Colonic mucosa (tissue), 4 donors: ENCODE measurements at regions not wholly inside any gene's neighbourhood (a gene's known extent, or its start where the extent isn't known, plus 50 kb on each side); places are given as distances from the start of the nearest gene placed in this dataset.

Experiments
- DNase-seq: peaks from one replicate; pipeline ENCODE4 v3.0.0-alpha.2; 2020
- H3K27ac ChIP-seq: fragments of 200-600 bp; one replicate; pipeline ENCODE4 v1.8.0; 2021
- H3K27me3 ChIP-seq: fragments of 200-600 bp; one replicate; pipeline ENCODE4 v1.8.0; 2021
- H3K36me3 ChIP-seq: fragments of 200-600 bp; one replicate; pipeline ENCODE4 v1.8.0; 2021
- H3K4me1 ChIP-seq: fragments of 200-600 bp; one replicate; pipeline ENCODE4 v1.8.0; 2021; ENCODE audit warnings: mild to moderate bottlenecking
- H3K4me3 ChIP-seq: fragments of 200-600 bp; one replicate; pipeline ENCODE4 v1.8.0; 2021
- H3K9ac ChIP-seq, 2 donors: one replicate each; pipeline ENCODE4 v1.7.0; 2013; ENCODE audit warnings: control low read depth in 2 of 2, low read depth in 2 of 2, low read length in 2 of 2
- H3K9me3 ChIP-seq: fragments of 200-600 bp; one replicate; pipeline ENCODE4 v1.8.0; 2021
- CTCF ChIP-seq: fragments of 200-600 bp; IDR thresholded peaks from one replicate; pipeline ENCODE4 v1.8.0; 2022; ENCODE audit warnings: antibody characterized with exemption, mild to moderate bottlenecking
- intact Hi-C: fragments of 100-400 bp; cut with DNase I; formaldehyde crosslinking; loops from one replicate; pipeline ENCODE4 v1.14.1; 2022
- donor health status: healthy.
- donor health status: DM: no; HTN: no; CAD: no.
- donor health status: DM: no; HTN: no; CAD: no.

GRCh38 chr17:77453613-77454241, 313.0 kb downstream of the SEC14L1 start:
- no peak for TF ChIP-seq CTCF
- Histone ChIP-seq H3K4me3 (peak overlapping the region; percentile 54), H3K9ac (peak overlapping the region; percentile 22 to 67), H3K36me3 (no peaks in the 10 kb centered on the region), H3K4me1 (peaks cover 23% of the 10 kb centered on the region), H3K9me3 (no peaks in the 10 kb centered on the region), H3K27me3 (no peaks in the 10 kb centered on the region), H3K27ac (peak overlapping the region; percentile 88)
- intact Hi-C loops: no loop called here
- DNase-seq: peak; percentile 72

GRCh38 chr17:77454242-77455095, 313.7 kb downstream of the SEC14L1 start:
- H3K9me3 ChIP-seq: no peaks in the 10 kb centered on the region
- H3K4me1 ChIP-seq: peaks cover 20% of the 10 kb centered on the region
- intact Hi-C loops: no loop called here
- H3K27me3 ChIP-seq: no peaks in the 10 kb centered on the region
- DNase-seq: no peak
- TF ChIP-seq CTCF: no peak
- peak overlapping the region; percentile 34 for H3K4me3 ChIP-seq
- H3K9ac ChIP-seq: peak overlapping the region; percentile 22 to 67
- peak overlapping the region; percentile 88 for H3K27ac ChIP-seq
- no peaks in the 10 kb centered on the region for H3K36me3 ChIP-seq

GRCh38 chr17:77455111-77455890, 314.5 kb downstream of the SEC14L1 start:
- Histone ChIP-seq H3K9ac (peak overlapping the region; percentile 56 to 67), H3K9me3 (no peaks in the 10 kb centered on the region), H3K27ac (peak overlapping the region; percentile 88), H3K36me3 (no peaks in the 10 kb centered on the region), H3K4me3 (peak overlapping the region; percentile 34), H3K4me1 (peaks cover 18% of the 10 kb centered on the region), H3K27me3 (no peaks in the 10 kb centered on the region)
- TF ChIP-seq CTCF: no peak
- DNase-seq: no peak
- intact Hi-C loops: no loop called here

GRCh38 chr17:77455891-77456260, 315.1 kb downstream of the SEC14L1 start:
- Histone ChIP-seq H3K4me3 (no peak overlapping the region), H3K36me3 (no peaks in the 10 kb centered on the region), H3K9ac (peak overlapping the region in 1 of 2 donors; percentile 8), H3K4me1 (peaks cover 21% of the 10 kb centered on the region), H3K9me3 (no peaks in the 10 kb centered on the region), H3K27me3 (no peaks in the 10 kb centered on the region), H3K27ac (peak overlapping the region; percentile 88)
- no peak for TF ChIP-seq CTCF
- no peak for DNase-seq
- intact Hi-C loops: no loop called here

GRCh38 chr17:77456271-77456950, 315.6 kb downstream of the SEC14L1 start:
- no peaks in the 10 kb centered on the region for H3K36me3 ChIP-seq
- peak overlapping the region; percentile 88 for H3K27ac ChIP-seq
- peak overlapping the region; percentile 1 to 7 for H3K9ac ChIP-seq

More at GRCh38 chr17:77456271-77456950, 315.6 kb downstream of the SEC14L1 start:
- no peak for DNase-seq
- intact Hi-C loops: no loop called here
- Histone ChIP-seq H3K4me3 (no peak overlapping the region), H3K9me3 (no peaks in the 10 kb centered on the region), H3K27me3 (no peaks in the 10 kb centered on the region), H3K4me1 (peaks cover 26% of the 10 kb centered on the region)
- no peak for TF ChIP-seq CTCF
